K562 (cell line): ENCODE measurements at regions not wholly inside any gene's neighbourhood (a gene's known extent, or its start where the extent isn't known, plus 50 kb on each side); places are given as distances from the start of the nearest gene placed in this dataset.

Source experiments
- ATAC-seq: fragments of 200-7000 bp; cut with Tn5 transposase; 3 replicates; pipeline ENCODE4 v1.9.1; 2020; ENCODE audit warnings: moderate library complexity
- BruUV-seq: library from RNA; stranded (reverse); fragments of 400-500 nt; replicated peaks from 2 replicates; lab custom pipeline; 2021; lab: Mats Ljungman, UMichigan
- CTCF ChIA-PET: fragments of 300-600 bp; formaldehyde crosslinking; extraction: SDS; loops from one replicate; lab custom pipeline; 2021; ENCODE audit warnings: low intra/inter-chr PET ratio; lab: Yijun Ruan, JAX
- POLR2A ChIA-PET: fragments of 300-600, 350-650 bp; sonication (Branson Sonifier 250); formaldehyde crosslinking; extraction: SDS; loops from one replicate; lab custom pipeline; 2021; ENCODE audit warnings: antibody characterized with exemption, inconsistent platforms; lab: Yijun Ruan, JAX
- DNase-seq, 4 experiments: peaks; one replicate each; pipeline versions ENCODE4 v3.0.0 to v3.0.0-alpha.2; 2011 to 2018; ENCODE audit warnings: low spot score in 3 of 4, mixed read lengths in 3 of 4; ENCODE audit errors: extremely low read depth in 1 of 4
- FAIRE-seq: peaks from 2 replicates; lab custom pipeline; 2011; peaks lifted over from hg19 to GRCh38; lab: Jason Lieb, UNC
- H2AFZ ChIP-seq: 2 replicates; pipeline ENCODE4 v1.6.0; 2011; ENCODE audit warnings: low read depth, low read length, control low read depth, inconsistent platforms
- H3K27ac ChIP-seq: fragments of 200-600 bp; 3 replicates; pipeline ENCODE4 v1.8.0; 2011; ENCODE audit warnings: low read depth, mild to moderate bottlenecking, control low read depth, inconsistent platforms, low read length, moderate library complexity, mixed read lengths; ENCODE audit errors: extremely low read depth
- H3K27me3 ChIP-seq, 2 experiments: fragments of 300-600 bp in 1 of 2; 2 replicates in 1 of 2; 3 replicates in 1 of 2; pipeline versions ENCODE4 v1.6.0 to v1.8.0; 2011; ENCODE audit warnings: inconsistent platforms in 2 of 2, low read length in 2 of 2, mild to moderate bottlenecking in 1 of 2, mixed read lengths in 1 of 2, moderate library complexity in 1 of 2; ENCODE audit not compliant: control insufficient read depth in 2 of 2, insufficient read depth in 2 of 2
- H3K36me3 ChIP-seq: fragments of 300-600 bp; 3 replicates; pipeline ENCODE4 v1.8.0; 2011; ENCODE audit warnings: mild to moderate bottlenecking, low read length, inconsistent platforms; ENCODE audit not compliant: control insufficient read depth, insufficient read depth
- H3K4me1 ChIP-seq, 2 experiments: fragments of 200-600 bp in 1 of 2; replicated peaks in 1 of 2; 2 replicates in 1 of 2; 3 replicates in 1 of 2; pipeline versions ENCODE4 v1.5.1 to v1.8.0; 2011; ENCODE audit warnings: inconsistent platforms in 2 of 2, low read length in 2 of 2, mild to moderate bottlenecking in 1 of 2, mixed read lengths in 1 of 2, moderate library complexity in 1 of 2; ENCODE audit not compliant: control insufficient read depth in 2 of 2, insufficient read depth in 2 of 2
- H3K4me2 ChIP-seq: 2 replicates; pipeline ENCODE4 v1.6.1; 2011; ENCODE audit warnings: low read length, control low read depth, inconsistent platforms, mixed read lengths; ENCODE audit not compliant: insufficient read depth
- H3K4me3 ChIP-seq: fragments of 200-600 bp; sonication (generic), shearing (Covaris generic); 2 replicates; pipeline ENCODE4 v1.5.1; 2016; ENCODE audit warnings: control low read depth, inconsistent platforms
- H3K79me2 ChIP-seq: fragments of 200-600 bp; 3 replicates; pipeline ENCODE4 v1.8.0; 2011; ENCODE audit warnings: low read length, inconsistent platforms; ENCODE audit not compliant: control insufficient read depth, insufficient read depth
- H3K9ac ChIP-seq, 2 experiments: 2 replicates each; pipeline versions ENCODE4 v1.6.0 to v1.6.1; 2011; ENCODE audit warnings: low read depth in 2 of 2, low read length in 2 of 2, control low read depth in 1 of 2, inconsistent platforms in 1 of 2, mild to moderate bottlenecking in 1 of 2, mixed read lengths in 1 of 2; ENCODE audit not compliant: insufficient read depth in 1 of 2
- H3K9me1 ChIP-seq: one replicate; pipeline ENCODE4 v1.6.0; 2011; ENCODE audit warnings: inconsistent platforms, mild to moderate bottlenecking, low read length, moderate library complexity; ENCODE audit not compliant: control insufficient read depth, insufficient read depth
- H3K9me3 ChIP-seq: replicated peaks from 2 replicates; pipeline ENCODE4 v1.5.1; 2011; ENCODE audit warnings: low read depth, low read length, inconsistent platforms; ENCODE audit not compliant: control insufficient read depth, insufficient read depth
- H4K20me1 ChIP-seq: replicated peaks from 2 replicates; pipeline ENCODE4 v1.6.1; 2011; ENCODE audit warnings: low read length, inconsistent platforms, mixed read lengths; ENCODE audit not compliant: control insufficient read depth, insufficient read depth
- BCL6 ChIP-seq: fragments of 250-450 bp; sonication (Bioruptor Pico); IDR thresholded peaks from 2 replicates; pipeline ENCODE4 v1.4.0; 2020
- CAMTA2 ChIP-seq: fragments of 250-450 bp; sonication (Bioruptor Pico); conservative IDR thresholded peaks from 2 replicates; pipeline ENCODE4 v1.5.1; 2022
- CBX8 ChIP-seq: fragments of 200-600 bp; sonication (generic); IDR thresholded peaks from 2 replicates; pipeline ENCODE4 v1.6.1; 2012; ENCODE audit warnings: borderline replicate concordance, mixed run types, low read depth, mild to moderate bottlenecking, moderate library complexity, mixed read lengths, low read length, control low read depth, inconsistent platforms; ENCODE audit not compliant: poor library complexity, severe bottlenecking; ENCODE audit errors: extremely low read depth
- FUS ChIP-seq: fragments of 200-400 bp; formaldehyde crosslinking; optimal IDR thresholded peaks from 2 replicates; pipeline ENCODE3; 2017; ENCODE audit warnings: low read depth, low read length
- MAFF ChIP-seq: IDR thresholded peaks from 2 replicates; pipeline ENCODE4 v1.6.1; 2012; ENCODE audit warnings: low read length, improper control_type of control experiment
- NFXL1 ChIP-seq: fragments of 450-650 bp; formaldehyde crosslinking; IDR thresholded peaks from 2 replicates; pipeline ENCODE4 v1.4.0; 2021; ENCODE audit warnings: mild to moderate bottlenecking
- SETDB1 ChIP-seq: IDR thresholded peaks from one replicate; pipeline ENCODE4 v1.6.1; 2012; ENCODE audit warnings: low read length, control low read depth, inconsistent platforms
- ZNF146 ChIP-seq: IDR thresholded peaks from one replicate; pipeline ENCODE4 v1.6.1; 2018; ENCODE audit warnings: missing compliant biosample characterization; ENCODE audit not compliant: unreplicated experiment
- WGBS: fragments of 100-300 bp; shearing (Covaris generic); methylation state at CpG from one replicate; pipeline ENCODE4 v1.1.6; 2016; ENCODE audit warnings: low coverage, mixed read lengths; ENCODE audit not compliant: insufficient coverage; ENCODE audit errors: missing lambda C conversion rate; 5-methylcytosine and 5-hydroxymethylcytosine counted together
- in situ Hi-C: fragments of 300-500 bp; cut with MboI; formaldehyde crosslinking; loops from 4 replicates; pipeline ENCODE4 v1.15.0; 2018; ENCODE audit warnings: inconsistent platforms, mixed read lengths
- intact Hi-C: fragments of 100-400 bp; cut with micrococcal nuclease; formaldehyde crosslinking; loops from 2 replicates; pipeline ENCODE4 v1.14.2; 2022

- FAIRE-seq, result no peak
- Histone ChIP-seq H3K27ac (no peak overlapping the region), H3K9me3 (no peaks in the 10 kb centered on the region), H4K20me1 (peaks cover 6% of the 10 kb centered on the region; the same call in 1 of the 2 replicates), H3K79me2 (no peaks in the 10 kb centered on the region), H3K4me3 (no peak overlapping the region), H3K9ac (no peak overlapping the region), H3K9me1 (no peaks in the 10 kb centered on the region), H3K27me3 (peaks cover 0 to 7% of the 10 kb centered on the region in 2 experiments; a peak in 1 of 5 replicates), H3K36me3 (no peaks in the 10 kb centered on the region), H3K4me2 (no peak overlapping the region), H3K4me1 (no peaks in the 10 kb centered on the region; a peak in 1 of 5 replicates), H2AFZ (no peak overlapping the region)
- intact Hi-C loops, result no loop called here
- BruUV-seq, result no TSS peak
- POLR2A ChIA-PET, result no interaction called here
- CTCF ChIA-PET, result no interaction called here
- in situ Hi-C loops, result no loop called here
- DNase-seq, result no peak
- TF ChIP-seq NFXL1 (CRISPR knock-in tag), result no peak
- no peak for TF ChIP-seq CBX8
- TF ChIP-seq SETDB1, result no peak
- no peak for TF ChIP-seq CAMTA2
- 4% methylated on average over 9 of the region's 12 CpGs for WGBS
- ATAC-seq, result no peak
These were observed 621.4 kb downstream of the BRD1 start for GRCh38 chr22:49206281-49206680.

- Histone ChIP-seq H3K9me1 (no peaks in the 10 kb centered on the region), H4K20me1 (peaks cover 6% of the 10 kb centered on the region; the same call in 1 of the 2 replicates), H3K27me3 (peaks cover 0 to 10% of the 10 kb centered on the region in 2 experiments; a peak in 1 of 5 replicates), H3K9me3 (no peaks in the 10 kb centered on the region), H2AFZ (no peak overlapping the region), H3K4me2 (no peak overlapping the region), H3K27ac (no peak overlapping the region), H3K9ac (no peak overlapping the region), H3K4me3 (no peak overlapping the region), H3K4me1 (no peaks in the 10 kb centered on the region; a peak in 1 of 5 replicates), H3K79me2 (no peaks in the 10 kb centered on the region), H3K36me3 (no peaks in the 10 kb centered on the region)
- ChIA-PET POLR2A (no interaction called here), CTCF (no interaction called here)
- in situ Hi-C loops, result no loop called here
- FAIRE-seq (no peak), DNase-seq (no peak), ATAC-seq (no peak)
- intact Hi-C loops, result no loop called here
- 0% methylated on average over 5 of the region's 5 CpGs for WGBS
- no peak for TF ChIP-seq ZNF146 (CRISPR knock-in tag)
- TF ChIP-seq MAFF, result no peak
- TF ChIP-seq FUS, result no peak
- no peak for TF ChIP-seq BCL6
- BruUV-seq, result no TSS peak
These were observed 622.2 kb downstream of the BRD1 start for GRCh38 chr22:49205483-49205800.
